Adrenal gland (tissue), 5 donors: ENCODE measurements at regions not wholly inside any gene's neighbourhood (a gene's known extent, or its start where the extent isn't known, plus 50 kb on each side); places are given as distances from the start of the nearest gene placed in this dataset.

Source experiments
- POLR2A ChIP-seq, 2 donors: fragments of 450-650 bp; IDR thresholded peaks; one replicate each; pipeline ENCODE4 v1.6.1; 2017; ENCODE audit warnings: antibody characterized with exemption in 2 of 2, mild to moderate bottlenecking in 2 of 2, moderate library complexity in 1 of 2
- TF ChIP-seq, protein P1 (sequence below), 6 experiments: fragments of 450-650 bp in 4 of 6; fragments of 200-600 bp in 2 of 6; sonication (generic) in 1 of 6; IDR thresholded peaks; 1 replicate in 5 of 6; 2 replicates in 1 of 6; pipeline versions ENCODE4 v1.5.1 to v1.8.0; 2016 to 2021; ENCODE audit warnings: antibody characterized with exemption in 6 of 6, mild to moderate bottlenecking in 2 of 6, moderate library complexity in 1 of 6
- donor health status: DM: no; HTN: no; CAD: no.

DNA sequence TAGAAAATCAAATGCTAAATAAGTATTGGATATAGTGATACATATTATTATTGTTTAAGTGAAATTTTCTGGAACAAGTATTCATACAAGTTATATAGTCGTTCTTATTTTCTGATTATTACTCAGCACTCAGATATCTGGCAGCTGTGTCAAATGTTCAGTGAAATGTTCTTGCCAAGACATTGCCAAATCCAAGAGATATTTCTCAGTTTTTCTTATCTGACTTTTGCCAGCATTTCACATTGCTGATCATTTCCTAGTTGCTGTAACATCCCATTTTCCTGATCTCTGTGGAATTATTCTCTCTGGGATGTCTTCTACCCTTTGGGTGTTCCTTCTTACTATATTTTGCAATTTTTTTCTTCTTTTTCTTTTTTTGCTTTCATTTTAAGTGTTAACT is 262.3 kb downstream of the KIF2B start:
- TF ChIP-seq, protein P1, sequence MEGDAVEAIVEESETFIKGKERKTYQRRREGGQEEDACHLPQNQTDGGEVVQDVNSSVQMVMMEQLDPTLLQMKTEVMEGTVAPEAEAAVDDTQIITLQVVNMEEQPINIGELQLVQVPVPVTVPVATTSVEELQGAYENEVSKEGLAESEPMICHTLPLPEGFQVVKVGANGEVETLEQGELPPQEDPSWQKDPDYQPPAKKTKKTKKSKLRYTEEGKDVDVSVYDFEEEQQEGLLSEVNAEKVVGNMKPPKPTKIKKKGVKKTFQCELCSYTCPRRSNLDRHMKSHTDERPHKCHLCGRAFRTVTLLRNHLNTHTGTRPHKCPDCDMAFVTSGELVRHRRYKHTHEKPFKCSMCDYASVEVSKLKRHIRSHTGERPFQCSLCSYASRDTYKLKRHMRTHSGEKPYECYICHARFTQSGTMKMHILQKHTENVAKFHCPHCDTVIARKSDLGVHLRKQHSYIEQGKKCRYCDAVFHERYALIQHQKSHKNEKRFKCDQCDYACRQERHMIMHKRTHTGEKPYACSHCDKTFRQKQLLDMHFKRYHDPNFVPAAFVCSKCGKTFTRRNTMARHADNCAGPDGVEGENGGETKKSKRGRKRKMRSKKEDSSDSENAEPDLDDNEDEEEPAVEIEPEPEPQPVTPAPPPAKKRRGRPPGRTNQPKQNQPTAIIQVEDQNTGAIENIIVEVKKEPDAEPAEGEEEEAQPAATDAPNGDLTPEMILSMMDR (IDR thresholded peaks at IDR 0.05): no peak
- TF ChIP-seq POLR2A (IDR thresholded peaks at IDR 0.05): no peak
